OCI-LY3 (cell line): ENCODE measurements at regions not wholly inside any gene's neighbourhood (a gene's known extent, or its start where the extent isn't known, plus 50 kb on each side); places are given as distances from the start of the nearest gene placed in this dataset.

Source experiments
- H2AFZ ChIP-seq: fragments of 200-600, 300-600 bp; shearing (Covaris generic); 2 replicates; pipeline ENCODE4 v1.6.0; 2014; ENCODE audit warnings: antibody characterized with exemption, low read depth, low read length
- H3K27ac ChIP-seq: fragments of 200-600, 300-600 bp; sonication (generic); 2 replicates; pipeline ENCODE4 v1.5.1; 2014; ENCODE audit warnings: mild to moderate bottlenecking, low read length, moderate library complexity, mixed read lengths
- H3K27me3 ChIP-seq: fragments of 200-600, 300-600 bp; sonication (generic); 2 replicates; pipeline ENCODE4 v1.6.1; 2014; ENCODE audit warnings: low read depth, low read length, mixed read lengths
- H3K36me3 ChIP-seq: fragments of 200-600, 300-600 bp; sonication (generic); replicated peaks from 2 replicates; pipeline ENCODE3; 2014; ENCODE audit warnings: low read depth, low read length, mixed read lengths
- H3K4me1 ChIP-seq: fragments of 300-600, 200-600 bp; sonication (generic); 2 replicates; pipeline ENCODE4 v1.6.1; 2014; ENCODE audit warnings: low read length, mixed read lengths
- H3K4me2 ChIP-seq: fragments of 200-600, 300-600 bp; sonication (generic); 2 replicates; pipeline ENCODE4 v1.6.1; 2014; ENCODE audit warnings: low read length, mixed read lengths
- H3K4me3 ChIP-seq: fragments of 300-600, 200-600 bp; sonication (generic); 2 replicates; pipeline ENCODE4 v1.5.1; 2014; ENCODE audit warnings: antibody characterized with exemption, mild to moderate bottlenecking, low read length, moderate library complexity
- H3K79me2 ChIP-seq: fragments of 300-600, 200-600 bp; shearing (Covaris generic); 2 replicates; pipeline ENCODE4 v1.6.1; 2014; ENCODE audit warnings: mild to moderate bottlenecking, low read length, mixed read lengths
- H3K9ac ChIP-seq: fragments of 300-600, 200-600 bp; shearing (Covaris generic); 2 replicates; pipeline ENCODE4 v1.6.0; 2014; ENCODE audit warnings: mild to moderate bottlenecking, low read length, moderate library complexity
- H3K9me3 ChIP-seq: fragments of 200-600, 300-600 bp; shearing (Covaris generic); 2 replicates; pipeline ENCODE4 v1.6.1; 2014; ENCODE audit warnings: low read length, mixed read lengths; ENCODE audit not compliant: insufficient read depth
- H4K20me1 ChIP-seq: fragments of 200-600, 300-600 bp; sonication (generic); 2 replicates; pipeline ENCODE4 v1.6.1; 2016; ENCODE audit warnings: low read length, mixed read lengths; ENCODE audit not compliant: insufficient read depth
- CTCF ChIP-seq: fragments of 200-600, 300-600 bp; sonication (generic); IDR thresholded peaks from 2 replicates; pipeline ENCODE4 v1.5.1; 2014; ENCODE audit warnings: antibody characterized with exemption, low read length, low read depth
- EZH2phosphoT487 ChIP-seq: fragments of 200-600 bp; shearing (Covaris generic); IDR thresholded peaks from 2 replicates; pipeline ENCODE4 v1.6.1; 2018; ENCODE audit warnings: antibody characterized with exemption, mixed run types, low read depth

- Histone ChIP-seq H3K4me2 (no peak overlapping the region), H3K4me1 (peaks cover 31% of the 10 kb centered on the region), H3K27ac (no peak overlapping the region), H3K27me3 (peaks cover 60% of the 10 kb centered on the region), H3K79me2 (no peaks in the 10 kb centered on the region), H2AFZ (no peak overlapping the region), H3K36me3 (no peaks in the 10 kb centered on the region), H4K20me1 (no peaks in the 10 kb centered on the region), H3K4me3 (no peak overlapping the region), H3K9ac (no peak overlapping the region), H3K9me3 (no peaks in the 10 kb centered on the region)
- TF ChIP-seq CTCF (no peak), EZH2phosphoT487 (no peak)
Measured at GRCh38 chr15:69576948-69577351, 124.3 kb downstream of the RPLP1 start.

GRCh38 chr15:69577397-69577796 is 124.8 kb downstream of the RPLP1 start:
- no peaks in the 10 kb centered on the region for H3K79me2 ChIP-seq
- no peaks in the 10 kb centered on the region for H4K20me1 ChIP-seq
- peaks cover 56% of the 10 kb centered on the region for H3K27me3 ChIP-seq
- no peaks in the 10 kb centered on the region for H3K9me3 ChIP-seq
- TF ChIP-seq EZH2phosphoT487, result no peak
- TF ChIP-seq CTCF, result no peak
- no peak overlapping the region for H3K4me3 ChIP-seq
- no peak overlapping the region for H3K27ac ChIP-seq
- H3K4me1 ChIP-seq, result peaks cover 31% of the 10 kb centered on the region
- no peak overlapping the region for H3K4me2 ChIP-seq
- H3K36me3 ChIP-seq, result no peaks in the 10 kb centered on the region
- no peak overlapping the region for H3K9ac ChIP-seq
- H2AFZ ChIP-seq, result no peak overlapping the region

- no peaks in the 10 kb centered on the region for H3K36me3 ChIP-seq
- no peak overlapping the region for H3K9ac ChIP-seq
- H3K4me2 ChIP-seq, result no peak overlapping the region
- no peak for TF ChIP-seq EZH2phosphoT487
- H2AFZ ChIP-seq, result no peak overlapping the region
- no peaks in the 10 kb centered on the region for H3K79me2 ChIP-seq
- peaks cover 52% of the 10 kb centered on the region for H3K27me3 ChIP-seq
- H3K4me3 ChIP-seq, result no peak overlapping the region
- H4K20me1 ChIP-seq, result no peaks in the 10 kb centered on the region
- H3K9me3 ChIP-seq, result no peaks in the 10 kb centered on the region
- H3K27ac ChIP-seq, result no peak overlapping the region
- H3K4me1 ChIP-seq, result peaks cover 31% of the 10 kb centered on the region
Measured at GRCh38 chr15:69578252-69578651, 125.6 kb downstream of the RPLP1 start.

- Histone ChIP-seq H3K79me2 (no peaks in the 10 kb centered on the region), H3K36me3 (no peaks in the 10 kb centered on the region), H3K4me1 (peaks cover 24% of the 10 kb centered on the region), H4K20me1 (no peaks in the 10 kb centered on the region), H3K27ac (no peak overlapping the region), H3K9ac (no peak overlapping the region), H3K4me3 (no peak overlapping the region), H3K4me2 (no peak overlapping the region), H2AFZ (no peak overlapping the region), H3K27me3 (peaks cover 51% of the 10 kb centered on the region), H3K9me3 (no peaks in the 10 kb centered on the region)
- no peak for TF ChIP-seq CTCF
Measured at GRCh38 chr15:69578787-69579583, 126.4 kb downstream of the RPLP1 start.
